K562 (cell line): ENCODE measurements at regions not wholly inside any gene's neighbourhood (a gene's known extent, or its start where the extent isn't known, plus 50 kb on each side); places are given as distances from the start of the nearest gene placed in this dataset.

Experiments
- ATAC-seq: fragments of 200-7000 bp; cut with Tn5 transposase; 3 replicates; pipeline ENCODE4 v1.9.1; 2020; ENCODE audit warnings: moderate library complexity
- BruUV-seq: library from RNA; stranded (reverse); fragments of 400-500 nt; replicated peaks from 2 replicates; lab custom pipeline; 2021; lab: Mats Ljungman, UMichigan
- CTCF ChIA-PET: fragments of 300-600 bp; formaldehyde crosslinking; extraction: SDS; loops from one replicate; lab custom pipeline; 2021; ENCODE audit warnings: low intra/inter-chr PET ratio; lab: Yijun Ruan, JAX
- POLR2A ChIA-PET: fragments of 300-600, 350-650 bp; sonication (Branson Sonifier 250); formaldehyde crosslinking; extraction: SDS; loops from one replicate; lab custom pipeline; 2021; ENCODE audit warnings: antibody characterized with exemption, inconsistent platforms; lab: Yijun Ruan, JAX
- DNase-seq, 4 experiments: peaks; one replicate each; pipeline versions ENCODE4 v3.0.0 to v3.0.0-alpha.2; 2011 to 2018; ENCODE audit warnings: low spot score in 3 of 4, mixed read lengths in 3 of 4; ENCODE audit errors: extremely low read depth in 1 of 4
- FAIRE-seq: peaks from 2 replicates; lab custom pipeline; 2011; peaks lifted over from hg19 to GRCh38; lab: Jason Lieb, UNC
- H2AFZ ChIP-seq: 2 replicates; pipeline ENCODE4 v1.6.0; 2011; ENCODE audit warnings: low read depth, low read length, control low read depth, inconsistent platforms
- H3K27ac ChIP-seq: fragments of 200-600 bp; 3 replicates; pipeline ENCODE4 v1.8.0; 2011; ENCODE audit warnings: low read depth, mild to moderate bottlenecking, control low read depth, inconsistent platforms, low read length, moderate library complexity, mixed read lengths; ENCODE audit errors: extremely low read depth
- H3K27me3 ChIP-seq, 2 experiments: fragments of 300-600 bp in 1 of 2; 2 replicates in 1 of 2; 3 replicates in 1 of 2; pipeline versions ENCODE4 v1.6.0 to v1.8.0; 2011; ENCODE audit warnings: inconsistent platforms in 2 of 2, low read length in 2 of 2, mild to moderate bottlenecking in 1 of 2, mixed read lengths in 1 of 2, moderate library complexity in 1 of 2; ENCODE audit not compliant: control insufficient read depth in 2 of 2, insufficient read depth in 2 of 2
- H3K36me3 ChIP-seq: fragments of 300-600 bp; 3 replicates; pipeline ENCODE4 v1.8.0; 2011; ENCODE audit warnings: mild to moderate bottlenecking, low read length, inconsistent platforms; ENCODE audit not compliant: control insufficient read depth, insufficient read depth
- H3K4me1 ChIP-seq, 2 experiments: fragments of 200-600 bp in 1 of 2; replicated peaks in 1 of 2; 2 replicates in 1 of 2; 3 replicates in 1 of 2; pipeline versions ENCODE4 v1.5.1 to v1.8.0; 2011; ENCODE audit warnings: inconsistent platforms in 2 of 2, low read length in 2 of 2, mild to moderate bottlenecking in 1 of 2, mixed read lengths in 1 of 2, moderate library complexity in 1 of 2; ENCODE audit not compliant: control insufficient read depth in 2 of 2, insufficient read depth in 2 of 2
- H3K4me2 ChIP-seq: 2 replicates; pipeline ENCODE4 v1.6.1; 2011; ENCODE audit warnings: low read length, control low read depth, inconsistent platforms, mixed read lengths; ENCODE audit not compliant: insufficient read depth
- H3K4me3 ChIP-seq: fragments of 200-600 bp; sonication (generic), shearing (Covaris generic); 2 replicates; pipeline ENCODE4 v1.5.1; 2016; ENCODE audit warnings: control low read depth, inconsistent platforms
- H3K79me2 ChIP-seq: fragments of 200-600 bp; 3 replicates; pipeline ENCODE4 v1.8.0; 2011; ENCODE audit warnings: low read length, inconsistent platforms; ENCODE audit not compliant: control insufficient read depth, insufficient read depth
- H3K9ac ChIP-seq, 2 experiments: 2 replicates each; pipeline versions ENCODE4 v1.6.0 to v1.6.1; 2011; ENCODE audit warnings: low read depth in 2 of 2, low read length in 2 of 2, control low read depth in 1 of 2, inconsistent platforms in 1 of 2, mild to moderate bottlenecking in 1 of 2, mixed read lengths in 1 of 2; ENCODE audit not compliant: insufficient read depth in 1 of 2
- H3K9me1 ChIP-seq: one replicate; pipeline ENCODE4 v1.6.0; 2011; ENCODE audit warnings: inconsistent platforms, mild to moderate bottlenecking, low read length, moderate library complexity; ENCODE audit not compliant: control insufficient read depth, insufficient read depth
- H3K9me3 ChIP-seq: replicated peaks from 2 replicates; pipeline ENCODE4 v1.5.1; 2011; ENCODE audit warnings: low read depth, low read length, inconsistent platforms; ENCODE audit not compliant: control insufficient read depth, insufficient read depth
- H4K20me1 ChIP-seq: replicated peaks from 2 replicates; pipeline ENCODE4 v1.6.1; 2011; ENCODE audit warnings: low read length, inconsistent platforms, mixed read lengths; ENCODE audit not compliant: control insufficient read depth, insufficient read depth
- BDP1 ChIP-seq: IDR thresholded peaks from 3 replicates; pipeline ENCODE4 v1.6.1; 2011; ENCODE audit not compliant: insufficient read length, insufficient read depth
- CBFA2T3 ChIP-seq: fragments of 450-650 bp; IDR thresholded peaks from 2 replicates; pipeline ENCODE4 v1.6.1; 2017
- NR2C2 ChIP-seq, 2 experiments: fragments of 200-800 bp in 1 of 2; sonication (Bioruptor generic) in 1 of 2; sonication (generic) in 1 of 2; formaldehyde crosslinking in 1 of 2; IDR thresholded peaks; 2 replicates each; pipeline versions ENCODE4 v1.6.1 to v1.8.0; 2016 to 2022; ENCODE audit warnings: mild to moderate bottlenecking in 1 of 2, missing compliant biosample characterization in 1 of 2, missing genetic modification characterization in 1 of 2, missing genetic modification reagents in 1 of 2
- WGBS: fragments of 100-300 bp; shearing (Covaris generic); methylation state at CpG from one replicate; pipeline ENCODE4 v1.1.6; 2016; ENCODE audit warnings: low coverage, mixed read lengths; ENCODE audit not compliant: insufficient coverage; ENCODE audit errors: missing lambda C conversion rate; 5-methylcytosine and 5-hydroxymethylcytosine counted together
- in situ Hi-C: fragments of 300-500 bp; cut with MboI; formaldehyde crosslinking; loops from 4 replicates; pipeline ENCODE4 v1.15.0; 2018; ENCODE audit warnings: inconsistent platforms, mixed read lengths
- intact Hi-C: fragments of 100-400 bp; cut with micrococcal nuclease; formaldehyde crosslinking; loops from 2 replicates; pipeline ENCODE4 v1.14.2; 2022
- TF ChIP-seq, protein P1 (sequence below), 3 experiments: IDR thresholded peaks in 2 of 3; conservative IDR thresholded peaks in 1 of 3; 2 replicates each; pipeline ENCODE4 v1.5.1; 2011 to 2012; ENCODE audit warnings: low read length in 3 of 3, mild to moderate bottlenecking in 3 of 3, control low read depth in 2 of 3, improper control_type of control experiment in 1 of 3, inconsistent platforms in 1 of 3, low read depth in 1 of 3, mixed read lengths in 1 of 3, moderate library complexity in 1 of 3; ENCODE audit not compliant: insufficient read depth in 2 of 3

DNA sequence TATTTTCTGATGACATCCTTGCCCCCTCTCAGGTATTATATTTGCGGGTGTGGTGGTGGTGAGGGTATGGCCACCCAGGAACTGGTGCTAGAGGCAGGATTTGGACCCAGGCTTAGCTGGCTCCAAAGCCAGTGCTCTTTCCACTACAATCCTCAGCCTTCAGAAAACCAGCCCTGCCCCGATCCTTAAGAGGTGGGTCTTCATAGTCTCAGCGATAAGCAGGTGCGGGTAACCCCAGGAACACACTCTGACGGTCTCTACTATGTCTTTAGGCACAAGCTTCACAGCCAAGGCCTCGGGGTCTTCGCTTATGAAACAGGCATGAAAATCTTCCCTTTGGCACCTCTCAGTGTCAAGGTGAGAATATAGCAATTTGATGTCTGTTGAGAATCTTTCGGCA lies 169.3 kb downstream of the FGF18 start (continued):
- TF ChIP-seq, protein P1, sequence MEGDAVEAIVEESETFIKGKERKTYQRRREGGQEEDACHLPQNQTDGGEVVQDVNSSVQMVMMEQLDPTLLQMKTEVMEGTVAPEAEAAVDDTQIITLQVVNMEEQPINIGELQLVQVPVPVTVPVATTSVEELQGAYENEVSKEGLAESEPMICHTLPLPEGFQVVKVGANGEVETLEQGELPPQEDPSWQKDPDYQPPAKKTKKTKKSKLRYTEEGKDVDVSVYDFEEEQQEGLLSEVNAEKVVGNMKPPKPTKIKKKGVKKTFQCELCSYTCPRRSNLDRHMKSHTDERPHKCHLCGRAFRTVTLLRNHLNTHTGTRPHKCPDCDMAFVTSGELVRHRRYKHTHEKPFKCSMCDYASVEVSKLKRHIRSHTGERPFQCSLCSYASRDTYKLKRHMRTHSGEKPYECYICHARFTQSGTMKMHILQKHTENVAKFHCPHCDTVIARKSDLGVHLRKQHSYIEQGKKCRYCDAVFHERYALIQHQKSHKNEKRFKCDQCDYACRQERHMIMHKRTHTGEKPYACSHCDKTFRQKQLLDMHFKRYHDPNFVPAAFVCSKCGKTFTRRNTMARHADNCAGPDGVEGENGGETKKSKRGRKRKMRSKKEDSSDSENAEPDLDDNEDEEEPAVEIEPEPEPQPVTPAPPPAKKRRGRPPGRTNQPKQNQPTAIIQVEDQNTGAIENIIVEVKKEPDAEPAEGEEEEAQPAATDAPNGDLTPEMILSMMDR (IDR thresholded peaks at IDR 0.05 in 2 of 3, conservative IDR thresholded peaks at IDR 0.05 in 1 of 3; ENCODE audit: insufficient read depth in 2 of 3, low read depth in 1 of 3, low read length in 3 of 3): no peak

DNA sequence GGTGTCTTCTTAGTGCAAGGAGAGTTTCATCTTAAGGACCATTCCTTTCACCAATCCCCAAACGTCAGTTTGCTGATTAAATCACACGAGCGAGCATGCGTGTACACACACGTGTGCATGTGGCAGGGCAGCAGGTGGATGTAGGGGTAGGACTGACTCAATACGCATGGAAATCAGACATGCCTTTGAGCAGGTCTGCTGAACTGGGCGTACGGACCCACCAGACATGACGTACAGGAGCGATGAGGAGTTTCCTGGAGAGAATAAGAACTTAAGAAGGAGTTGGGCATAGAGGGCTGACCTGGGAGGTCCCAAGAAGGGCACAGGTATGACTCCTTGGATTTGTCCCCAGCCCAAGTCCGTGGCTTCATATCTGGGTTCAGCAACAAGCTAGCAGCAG lies 170.0 kb downstream of the FGF18 start:
- H3K4me3 ChIP-seq: no peak overlapping the region
- intact Hi-C loops: no loop called here
- H4K20me1 ChIP-seq: peaks cover 9% of the 10 kb centered on the region; the same call in 1 of the 2 replicates
- H3K4me1 ChIP-seq: no peaks in the 10 kb centered on the region
- no peaks in the 10 kb centered on the region for H3K79me2 ChIP-seq
- no TSS peak for BruUV-seq
- DNase-seq: no peak
- no peak overlapping the region for H3K27ac ChIP-seq
- H2AFZ ChIP-seq: no peak overlapping the region
- 0% methylated on average over 11 of the region's 11 CpGs for WGBS
- no peaks in the 10 kb centered on the region for H3K36me3 ChIP-seq
- TF ChIP-seq CBFA2T3: no peak
- no peak for TF ChIP-seq BDP1
- TF ChIP-seq NR2C2 (CRISPR knock-in tag; IDR thresholded peaks at IDR 0.05): no peak
- TF ChIP-seq NR2C2 (tag; IDR thresholded peaks at IDR 0.05): no peak
- TF ChIP-seq, all 486 proteins: peak for 0
- no peak for ATAC-seq
- H3K9me1 ChIP-seq: no peaks in the 10 kb centered on the region
- no peak overlapping the region for H3K9ac ChIP-seq
- no peaks in the 10 kb centered on the region for H3K9me3 ChIP-seq
- ChIA-PET POLR2A (interaction anchor here (0.7 kb wide), 1 partner anchor 1171 kb away, joined by 3 read pairs; no protein-coding TSS in a partner anchor), CTCF (no interaction called here)
- peaks cover 11 to 38% of the 10 kb centered on the region in 2 experiments for H3K27me3 ChIP-seq
- H3K4me2 ChIP-seq: no peak overlapping the region
- in situ Hi-C loops: no loop called here
- no peak for FAIRE-seq
